PC-3 (cell line): ENCODE measurements at regions not wholly inside any gene's neighbourhood (a gene's known extent, or its start where the extent isn't known, plus 50 kb on each side); places are given as distances from the start of the nearest gene placed in this dataset.

Experiments used
- EZH2 ChIP-seq: fragments of 300-600 bp; sonication (generic); IDR thresholded peaks from one replicate; pipeline ENCODE4 v1.6.1; 2017; ENCODE audit warnings: antibody characterized with exemption, mild to moderate bottlenecking, low read length; ENCODE audit not compliant: unreplicated experiment
- TF ChIP-seq, protein P1 (sequence below): fragments of 300-600 bp; sonication (generic); conservative IDR thresholded peaks from 2 replicates; pipeline ENCODE4 v1.5.1; 2017; ENCODE audit warnings: antibody characterized with exemption, low read depth, mild to moderate bottlenecking, low read length

DNA sequence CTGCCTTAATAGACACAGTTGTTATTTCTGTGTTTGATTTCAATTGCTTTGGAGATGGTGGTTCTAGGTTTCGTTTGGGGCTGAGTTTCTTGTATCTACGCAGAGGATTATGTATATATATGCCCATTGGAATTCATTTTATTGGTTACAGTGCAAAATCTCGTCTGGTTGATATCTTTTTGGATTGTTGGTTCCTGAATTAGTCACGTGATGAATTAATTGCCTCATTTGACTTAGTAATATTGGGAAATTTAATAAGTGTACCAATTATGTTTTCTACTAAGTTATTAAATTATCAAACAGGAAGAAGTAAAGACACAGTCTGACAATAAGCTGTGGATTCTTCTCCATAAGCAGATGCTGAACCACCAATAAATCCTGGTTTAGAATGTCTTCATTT is 467.9 kb upstream of the TENM3 start:
- TF ChIP-seq, protein P1, sequence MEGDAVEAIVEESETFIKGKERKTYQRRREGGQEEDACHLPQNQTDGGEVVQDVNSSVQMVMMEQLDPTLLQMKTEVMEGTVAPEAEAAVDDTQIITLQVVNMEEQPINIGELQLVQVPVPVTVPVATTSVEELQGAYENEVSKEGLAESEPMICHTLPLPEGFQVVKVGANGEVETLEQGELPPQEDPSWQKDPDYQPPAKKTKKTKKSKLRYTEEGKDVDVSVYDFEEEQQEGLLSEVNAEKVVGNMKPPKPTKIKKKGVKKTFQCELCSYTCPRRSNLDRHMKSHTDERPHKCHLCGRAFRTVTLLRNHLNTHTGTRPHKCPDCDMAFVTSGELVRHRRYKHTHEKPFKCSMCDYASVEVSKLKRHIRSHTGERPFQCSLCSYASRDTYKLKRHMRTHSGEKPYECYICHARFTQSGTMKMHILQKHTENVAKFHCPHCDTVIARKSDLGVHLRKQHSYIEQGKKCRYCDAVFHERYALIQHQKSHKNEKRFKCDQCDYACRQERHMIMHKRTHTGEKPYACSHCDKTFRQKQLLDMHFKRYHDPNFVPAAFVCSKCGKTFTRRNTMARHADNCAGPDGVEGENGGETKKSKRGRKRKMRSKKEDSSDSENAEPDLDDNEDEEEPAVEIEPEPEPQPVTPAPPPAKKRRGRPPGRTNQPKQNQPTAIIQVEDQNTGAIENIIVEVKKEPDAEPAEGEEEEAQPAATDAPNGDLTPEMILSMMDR, result no peak
- no peak for TF ChIP-seq EZH2
